Uterus (tissue), 3 donors: ENCODE measurements at regions not wholly inside any gene's neighbourhood (a gene's known extent, or its start where the extent isn't known, plus 50 kb on each side); places are given as distances from the start of the nearest gene placed in this dataset.

Experiments
- DNase-seq, 2 donors: peaks; one replicate each; pipeline ENCODE4 v3.0.0-alpha.2; 2019 to 2020
- H3K27ac ChIP-seq, 2 donors: fragments of 200-600 bp; sonication (generic); 1 replicate in 1 of 2; 2 replicates in 1 of 2; pipeline ENCODE4 v1.5.1; 2016 to 2018
- H3K27me3 ChIP-seq, 2 donors: fragments of 200-600 bp; sonication (generic); one replicate each; pipeline ENCODE4 v1.5.1; 2018 to 2019; ENCODE audit warnings: control low read depth in 1 of 2
- H3K36me3 ChIP-seq, 2 donors: fragments of 200-600 bp; sonication (generic); one replicate each; pipeline ENCODE4 v1.5.1; 2019; ENCODE audit warnings: control low read depth in 1 of 2
- H3K4me1 ChIP-seq, 2 donors: fragments of 200-600 bp; sonication (generic); one replicate each; pipeline ENCODE4 v1.5.1; 2018 to 2019; ENCODE audit warnings: control low read depth in 1 of 2
- H3K4me3 ChIP-seq, 2 donors: fragments of 200-600 bp; sonication (generic); 1 replicate in 1 of 2; 2 replicates in 1 of 2; pipeline ENCODE4 v1.5.1; 2018 to 2019; ENCODE audit warnings: mild to moderate bottlenecking in 1 of 2
- H3K9me3 ChIP-seq, 2 donors: fragments of 200-600 bp; sonication (generic); one replicate each; pipeline ENCODE4 v1.5.1; 2019; ENCODE audit warnings: control low read depth in 1 of 2
- CTCF ChIP-seq, 4 experiments: fragments of 200-600 bp in 2 of 4; fragments of 450-650 bp in 2 of 4; sonication (generic) in 2 of 4; IDR thresholded peaks; one replicate each; pipeline ENCODE4 v1.5.1; 2016 to 2019; ENCODE audit warnings: antibody characterized with exemption in 4 of 4, mild to moderate bottlenecking in 2 of 4, moderate library complexity in 1 of 4
- POLR2A ChIP-seq, 2 donors: fragments of 450-650 bp; IDR thresholded peaks; one replicate each; pipeline ENCODE4 v1.6.1; 2016; ENCODE audit warnings: antibody characterized with exemption in 2 of 2, mild to moderate bottlenecking in 1 of 2, moderate library complexity in 1 of 2
- intact Hi-C: fragments of 100-400 bp; cut with DNase I; formaldehyde crosslinking; loops from one replicate; pipeline ENCODE4 v1.15.1; 2023; ENCODE audit warnings: low total_unique reads
- donor health status: DM: yes; HTN: yes; CAD: no.

DNA sequence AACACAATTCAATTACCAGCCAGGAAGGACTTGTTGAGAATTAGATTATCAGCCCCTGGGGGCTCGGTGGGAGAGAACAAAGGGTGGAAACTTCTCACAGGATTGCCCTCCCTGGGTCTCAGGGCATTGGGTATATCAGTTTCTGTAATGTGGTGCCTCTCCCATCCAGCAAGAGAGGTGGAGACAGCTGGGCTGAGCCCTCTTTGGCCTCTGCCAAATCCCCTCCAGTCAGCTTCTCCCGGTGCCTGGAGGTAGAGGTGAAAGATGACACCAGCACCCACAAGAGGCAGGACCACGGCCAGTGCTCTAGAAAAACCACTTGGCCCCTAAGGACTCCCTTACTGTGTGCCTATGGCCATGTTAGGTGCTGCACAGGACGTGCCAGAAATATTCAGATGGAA lies 179.7 kb downstream of the HAUS1 start:
- no peaks in the 10 kb centered on the region for H3K4me1 ChIP-seq
- H3K4me3 ChIP-seq = no peak overlapping the region
- DNase-seq = no peak
- no peak for TF ChIP-seq CTCF (IDR thresholded peaks at IDR 0.05)
- TF ChIP-seq POLR2A (IDR thresholded peaks at IDR 0.05) = no peak
- no peaks in the 10 kb centered on the region for H3K27me3 ChIP-seq
- H3K27ac ChIP-seq = no peak overlapping the region
- H3K36me3 ChIP-seq = no peaks in the 10 kb centered on the region
- intact Hi-C loops = no loop called here
- H3K9me3 ChIP-seq = no peaks in the 10 kb centered on the region

GRCh38 chr18:46289463-46289862 lies 185.3 kb downstream of the HAUS1 start:
- Histone ChIP-seq H3K4me3 (no peak overlapping the region), H3K36me3 (no peaks in the 10 kb centered on the region), H3K4me1 (no peaks in the 10 kb centered on the region), H3K9me3 (no peaks in the 10 kb centered on the region), H3K27me3 (no peaks in the 10 kb centered on the region), H3K27ac (no peak overlapping the region)
- TF ChIP-seq CTCF (IDR thresholded peaks at IDR 0.05) (no peak), POLR2A (IDR thresholded peaks at IDR 0.05) (no peak)
- DNase-seq = no peak
- intact Hi-C loops = no loop called here

- Histone ChIP-seq H3K36me3 (no peaks in the 10 kb centered on the region), H3K27me3 (no peaks in the 10 kb centered on the region), H3K4me3 (no peak overlapping the region), H3K9me3 (no peaks in the 10 kb centered on the region), H3K4me1 (no peaks in the 10 kb centered on the region), H3K27ac (no peak overlapping the region)
- no peak for DNase-seq
- intact Hi-C loops = no loop called here
- no peak for TF ChIP-seq CTCF (IDR thresholded peaks at IDR 0.05)
These were observed 185.7 kb downstream of the HAUS1 start for GRCh38 chr18:46289931-46290330.

DNA sequence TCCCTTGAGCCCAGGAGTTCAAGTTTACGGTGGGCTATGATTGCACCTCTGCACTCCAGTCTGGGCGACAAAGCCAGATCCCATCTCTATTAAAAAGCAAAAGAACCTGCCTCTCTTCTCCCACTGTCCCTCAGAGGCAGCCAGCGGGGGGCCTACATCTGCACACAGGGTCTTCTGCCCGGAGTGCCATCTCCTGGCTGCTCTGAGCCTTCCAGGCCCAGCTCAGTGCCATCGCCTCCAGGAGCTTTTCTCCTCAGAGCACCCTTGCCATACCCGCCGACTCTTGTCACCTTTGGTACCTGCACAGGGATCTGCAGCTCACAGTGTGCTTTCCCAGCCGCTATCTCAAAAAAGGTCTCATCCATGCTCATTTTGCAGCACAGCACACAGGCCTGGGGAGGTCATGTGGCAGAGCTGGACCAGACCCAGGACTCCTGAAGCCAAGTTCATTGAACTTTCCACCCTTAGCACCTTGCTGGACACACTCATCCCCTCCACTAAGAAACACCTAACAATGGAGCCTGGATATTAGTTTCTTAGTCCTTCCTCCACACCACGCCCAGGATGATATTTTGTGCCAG lies 186.3 kb downstream of the HAUS1 start:
- H3K27ac ChIP-seq = no peak overlapping the region
- intact Hi-C loops = no loop called here
- H3K4me1 ChIP-seq = no peaks in the 10 kb centered on the region
- TF ChIP-seq CTCF (IDR thresholded peaks at IDR 0.05) = no peak
- no peak for TF ChIP-seq POLR2A (IDR thresholded peaks at IDR 0.05)
- no peak for DNase-seq
- no peak overlapping the region for H3K4me3 ChIP-seq
- no peaks in the 10 kb centered on the region for H3K27me3 ChIP-seq
- no peaks in the 10 kb centered on the region for H3K36me3 ChIP-seq
- no peaks in the 10 kb centered on the region for H3K9me3 ChIP-seq

DNA sequence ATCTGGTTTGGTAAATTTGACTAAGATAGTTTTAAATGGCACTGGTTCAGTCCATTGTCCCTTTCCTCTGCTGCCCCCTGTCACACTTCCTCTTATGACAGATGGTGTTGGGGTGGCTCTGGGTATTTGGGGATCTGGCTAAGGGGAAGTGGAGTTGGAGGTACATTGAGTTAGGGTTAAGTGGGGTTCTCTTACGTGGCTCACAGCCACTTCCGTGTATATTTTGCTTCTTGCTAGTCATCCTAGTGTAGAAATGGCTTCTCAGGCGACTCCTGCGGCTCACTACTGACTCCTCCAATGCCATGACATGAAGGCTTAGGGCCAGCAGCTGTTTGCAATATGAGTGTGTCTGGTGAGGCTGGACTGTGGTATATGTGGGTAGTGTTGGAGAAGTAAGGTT lies 187.0 kb downstream of the HAUS1 start:
- no peak overlapping the region for H3K4me3 ChIP-seq
- DNase-seq = no peak
- no peak overlapping the region for H3K27ac ChIP-seq
- H3K27me3 ChIP-seq = no peaks in the 10 kb centered on the region
- no peaks in the 10 kb centered on the region for H3K4me1 ChIP-seq
- no peaks in the 10 kb centered on the region for H3K9me3 ChIP-seq
- TF ChIP-seq POLR2A (IDR thresholded peaks at IDR 0.05) (no peak), CTCF (IDR thresholded peaks at IDR 0.05) (no peak)
- H3K36me3 ChIP-seq = no peaks in the 10 kb centered on the region
- intact Hi-C loops = no loop called here
